Mesodermal cell (in vitro differentiated cells): ENCODE measurements at regions not wholly inside any gene's neighbourhood (a gene's known extent, or its start where the extent isn't known, plus 50 kb on each side); places are given as distances from the start of the nearest gene placed in this dataset.

Source experiments
- H3K27ac ChIP-seq: 2 replicates; pipeline ENCODE4 v1.7.0; 2013; ENCODE audit warnings: mild to moderate bottlenecking, low read depth, low read length, moderate library complexity; ENCODE audit not compliant: severe bottlenecking
- H3K36me3 ChIP-seq: 2 replicates; pipeline ENCODE4 v1.7.1; 2013; ENCODE audit warnings: mild to moderate bottlenecking, low read length, moderate library complexity; ENCODE audit not compliant: control insufficient read depth, insufficient read depth
- H3K4me1 ChIP-seq: one replicate; pipeline ENCODE4 v1.7.1; 2013; ENCODE audit warnings: mild to moderate bottlenecking, low read length; ENCODE audit not compliant: insufficient read depth, control insufficient read depth, poor library complexity, severe bottlenecking
- H3K4me3 ChIP-seq: 2 replicates; pipeline ENCODE4 v1.7.0; 2013; ENCODE audit warnings: low read length, control low read depth, mild to moderate bottlenecking; ENCODE audit not compliant: insufficient read depth, poor library complexity, severe bottlenecking; ENCODE audit errors: extremely low read depth
- H3K9me3 ChIP-seq: 2 replicates; pipeline ENCODE4 v1.7.1; 2013; ENCODE audit warnings: mild to moderate bottlenecking, low read length, moderate library complexity; ENCODE audit not compliant: control insufficient read depth
- WGBS, 2 experiments: methylation state at CpG; one replicate each; pipeline ENCODE4 v1.1.5; 2013; ENCODE audit warnings: missing lambda C conversion rate in 2 of 2; ENCODE audit not compliant: insufficient coverage in 2 of 2; 5-methylcytosine and 5-hydroxymethylcytosine counted together

GRCh38 chr7:26514633-26515032 lies 223.0 kb downstream of the SNX10 start:
- WGBS, 2 experiments = 82% methylated on average over 4 to 5 of the region's 5 CpGs
- Histone ChIP-seq H3K4me3 (no peak overlapping the region), H3K4me1 (no peaks in the 10 kb centered on the region), H3K36me3 (no peaks in the 10 kb centered on the region), H3K27ac (no peak overlapping the region), H3K9me3 (no peaks in the 10 kb centered on the region)

GRCh38 chr7:26515314-26515842 lies 223.7 kb downstream of the SNX10 start:
- WGBS, 2 experiments = 90 to 95% methylated on average over 6 to 8 of the region's 8 CpGs
- no peak overlapping the region for H3K27ac ChIP-seq

GRCh38 chr7:26520483-26520882 lies 228.8 kb downstream of the SNX10 start:
- 70 to 86% methylated on average over 1 of the region's 3 CpGs for WGBS, 2 experiments
- Histone ChIP-seq H3K9me3 (no peaks in the 10 kb centered on the region), H3K4me3 (no peak overlapping the region), H3K4me1 (no peaks in the 10 kb centered on the region), H3K36me3 (no peaks in the 10 kb centered on the region), H3K27ac (no peak overlapping the region)

More at GRCh38 chr7:26515314-26515842, 223.7 kb downstream of the SNX10 start:
- no peaks in the 10 kb centered on the region for H3K4me1 ChIP-seq
- no peaks in the 10 kb centered on the region for H3K9me3 ChIP-seq
- H3K4me3 ChIP-seq = no peak overlapping the region
- H3K36me3 ChIP-seq = no peaks in the 10 kb centered on the region

- no peaks in the 10 kb centered on the region for H3K36me3 ChIP-seq
- no peak overlapping the region for H3K27ac ChIP-seq
- H3K4me3 ChIP-seq = no peak overlapping the region
- WGBS, 2 experiments = no CpG with 5 or more reads among the region's 1 CpG
- H3K9me3 ChIP-seq = no peaks in the 10 kb centered on the region
- no peaks in the 10 kb centered on the region for H3K4me1 ChIP-seq
Observed at GRCh38 chr7:26522633-26523032, 231.0 kb downstream of the SNX10 start.

GRCh38 chr7:26525398-26526264 lies 234.0 kb downstream of the SNX10 start:
- H3K36me3 ChIP-seq = no peaks in the 10 kb centered on the region
- no peak overlapping the region for H3K4me3 ChIP-seq
- 87 to 91% methylated on average over 14 to 15 of the region's 16 CpGs for WGBS, 2 experiments
- no peaks in the 10 kb centered on the region for H3K4me1 ChIP-seq
- H3K9me3 ChIP-seq = no peaks in the 10 kb centered on the region
- H3K27ac ChIP-seq = no peak overlapping the region

- Histone ChIP-seq H3K36me3 (no peaks in the 10 kb centered on the region), H3K4me3 (no peak overlapping the region), H3K27ac (no peak overlapping the region), H3K4me1 (no peaks in the 10 kb centered on the region), H3K9me3 (no peaks in the 10 kb centered on the region)
- 76 to 80% methylated on average over 4 of the region's 4 CpGs for WGBS, 2 experiments
Observed at GRCh38 chr7:26526265-26526587, 234.6 kb downstream of the SNX10 start.

- no peak overlapping the region for H3K27ac ChIP-seq
- no peaks in the 10 kb centered on the region for H3K9me3 ChIP-seq
- H3K36me3 ChIP-seq = no peaks in the 10 kb centered on the region
- H3K4me3 ChIP-seq = no peak overlapping the region
- WGBS, 2 experiments = no CpG with 5 or more reads among the region's 1 CpG
- no peaks in the 10 kb centered on the region for H3K4me1 ChIP-seq
Observed at GRCh38 chr7:26531926-26532325, 240.3 kb downstream of the SNX10 start.

GRCh38 chr7:26532471-26532870 lies 240.8 kb downstream of the SNX10 start:
- H3K4me1 ChIP-seq = no peaks in the 10 kb centered on the region
- no peak overlapping the region for H3K27ac ChIP-seq
- H3K9me3 ChIP-seq = no peaks in the 10 kb centered on the region
- WGBS, 2 experiments = no CpG with 5 or more reads among the region's 1 CpG
- no peaks in the 10 kb centered on the region for H3K36me3 ChIP-seq
- no peak overlapping the region for H3K4me3 ChIP-seq

- 60 to 80% methylated on average over 1 of the region's 4 CpGs for WGBS, 2 experiments
- Histone ChIP-seq H3K9me3 (no peaks in the 10 kb centered on the region), H3K4me1 (no peaks in the 10 kb centered on the region), H3K36me3 (no peaks in the 10 kb centered on the region), H3K4me3 (no peak overlapping the region), H3K27ac (no peak overlapping the region)
Observed at GRCh38 chr7:26533217-26533616, 241.6 kb downstream of the SNX10 start.

- no peak overlapping the region for H3K4me3 ChIP-seq
- no peaks in the 10 kb centered on the region for H3K4me1 ChIP-seq
- H3K27ac ChIP-seq = no peak overlapping the region
- H3K36me3 ChIP-seq = no peaks in the 10 kb centered on the region
- WGBS, 2 experiments = 95 to 97% methylated on average over 9 to 13 of the region's 17 CpGs
- H3K9me3 ChIP-seq = no peaks in the 10 kb centered on the region
Observed at GRCh38 chr7:26534649-26535482, 243.2 kb downstream of the SNX10 start.
